CD4-positive, alpha-beta T cell treated with Interferon alpha-2 for 1 hour (primary cell): ENCODE measurements at regions not wholly inside any gene's neighbourhood (a gene's known extent, or its start where the extent isn't known, plus 50 kb on each side); places are given as distances from the start of the nearest gene placed in this dataset.
A peak's percentile ranks its signal among the peaks of the same experiment; 100 is the strongest.
"Not testable (repeated sequence)": the region's sequence is repeated elsewhere in the genome, so short reads cannot be mapped to it uniquely, and the experiment has no call there.

ENCODE experiments used
- DNase-seq, 2 donors: peaks; one replicate each; pipeline ENCODE4 v3.0.0-alpha.2; 2020 to 2022

- DNase-seq = no peak
These were observed 127.5 kb upstream of the CCNG1 start for GRCh38 chr5:163309914-163310313.

DNA sequence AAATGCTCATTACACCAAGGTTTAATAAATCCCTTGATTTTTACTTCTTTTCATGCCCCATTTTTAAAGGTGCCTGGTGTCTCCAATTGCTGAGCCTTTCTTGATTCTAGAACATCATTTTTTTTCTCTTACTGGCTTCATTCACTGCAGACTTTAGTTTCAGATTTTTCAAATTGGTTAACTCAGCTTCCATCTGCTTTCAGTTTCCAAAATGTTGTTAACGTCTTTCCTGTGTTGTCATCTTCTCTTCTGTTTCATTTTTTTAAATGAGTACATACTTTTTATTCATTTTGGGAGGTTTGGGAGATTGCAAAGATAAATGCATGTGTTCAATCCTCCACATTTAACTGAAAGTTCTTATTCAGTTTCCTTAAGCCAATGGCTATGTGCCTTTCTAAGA lies 126.4 kb upstream of the CCNG1 start:
- no peak for DNase-seq

- no peak for DNase-seq
These were observed 124.8 kb upstream of the CCNG1 start for GRCh38 chr5:163312598-163312997.

- not testable (repeated sequence) for DNase-seq
These were observed 124.3 kb upstream of the CCNG1 start for GRCh38 chr5:163313049-163313448.

DNA sequence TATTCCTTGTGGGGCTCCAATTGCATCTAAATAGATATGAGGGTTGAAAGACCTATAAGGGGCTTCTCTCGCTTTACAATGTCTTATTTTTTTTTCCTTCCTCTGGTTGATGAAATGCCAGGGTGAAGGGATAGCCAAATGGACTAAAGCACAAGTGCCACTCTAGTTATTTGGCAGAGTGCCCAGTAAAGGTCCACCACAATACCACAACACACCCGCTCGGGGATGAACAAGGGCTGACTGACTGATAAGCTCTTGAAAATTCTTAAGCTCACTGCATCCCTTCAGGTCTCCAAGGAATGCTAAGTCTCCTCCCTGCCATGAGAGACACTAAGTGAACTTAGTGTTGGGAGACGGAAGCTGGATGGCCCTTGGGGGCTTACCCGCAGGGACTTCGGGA lies 121.0 kb upstream of the CCNG1 start:
- not testable (repeated sequence) for DNase-seq

GRCh38 chr5:163318707-163319106 lies 118.7 kb upstream of the CCNG1 start:
- no peak for DNase-seq

GRCh38 chr5:163321511-163321910 lies 115.9 kb upstream of the CCNG1 start:
- no peak for DNase-seq

- DNase-seq = no peak
These were observed 106.4 kb upstream of the CCNG1 start for GRCh38 chr5:163330723-163331668.

DNA sequence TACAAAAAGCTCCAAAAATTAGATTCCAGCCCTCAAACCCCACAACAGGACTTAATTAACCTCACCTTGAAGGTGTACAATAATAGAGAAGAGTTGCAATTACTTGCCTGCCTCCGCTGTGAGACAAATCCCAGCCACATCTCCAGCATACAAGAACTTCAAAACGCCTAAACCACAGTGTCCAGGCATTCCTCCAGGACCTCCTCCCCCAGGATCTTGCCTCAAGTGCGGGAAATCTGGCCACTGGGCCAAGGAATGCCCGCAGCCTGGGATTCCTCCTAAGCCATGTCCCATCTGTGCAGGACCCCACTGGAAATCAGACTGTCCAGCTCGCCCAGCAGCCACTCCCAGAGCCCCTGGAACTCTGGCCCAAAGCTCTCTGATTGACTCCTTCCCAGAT lies 101.3 kb upstream of the CCNG1 start:
- DNase-seq = not testable (repeated sequence)

DNA sequence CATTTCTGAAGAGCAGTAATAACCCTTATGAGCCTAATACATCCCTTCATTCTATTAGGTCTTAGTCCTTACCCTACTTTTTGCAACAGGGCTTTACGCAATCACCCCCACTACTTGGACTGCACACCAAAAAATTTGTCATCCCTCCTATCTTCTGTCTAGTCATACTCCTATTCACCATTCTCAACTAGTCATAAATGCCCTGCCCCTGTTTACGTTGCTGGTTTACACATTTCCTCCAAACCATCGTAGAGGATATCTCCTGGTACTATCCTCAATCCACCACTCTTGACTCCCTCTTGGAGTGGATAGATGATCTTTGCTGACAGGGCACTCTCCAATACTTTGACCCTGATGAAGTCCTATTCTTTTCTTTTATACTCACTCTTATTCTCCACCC lies 98.2 kb upstream of the CCNG1 start:
- no peak for DNase-seq

GRCh38 chr5:163340378-163340777 lies 97.0 kb upstream of the CCNG1 start:
- DNase-seq = not testable (repeated sequence)

GRCh38 chr5:163342306-163342705 lies 95.1 kb upstream of the CCNG1 start:
- DNase-seq = no peak

DNA sequence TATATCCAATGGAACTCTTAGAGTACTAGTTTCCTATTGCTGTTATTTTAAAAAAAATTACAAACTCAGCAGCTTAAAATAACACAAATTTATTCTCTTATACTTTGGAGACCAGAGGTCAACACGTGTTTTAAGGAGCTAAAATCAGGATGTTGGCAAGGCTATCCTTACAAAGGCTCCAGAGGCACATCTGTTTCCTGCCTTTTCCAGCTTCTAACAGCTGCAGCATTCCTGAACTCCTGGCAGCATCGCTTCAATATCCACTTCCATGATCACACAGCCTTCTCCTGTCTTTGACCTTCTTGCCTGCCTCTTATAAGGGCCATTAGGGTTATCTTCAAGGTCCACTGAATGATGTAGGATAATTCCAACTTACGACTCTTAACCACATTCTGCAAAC lies 92.2 kb upstream of the CCNG1 start:
- no peak for DNase-seq

DNA sequence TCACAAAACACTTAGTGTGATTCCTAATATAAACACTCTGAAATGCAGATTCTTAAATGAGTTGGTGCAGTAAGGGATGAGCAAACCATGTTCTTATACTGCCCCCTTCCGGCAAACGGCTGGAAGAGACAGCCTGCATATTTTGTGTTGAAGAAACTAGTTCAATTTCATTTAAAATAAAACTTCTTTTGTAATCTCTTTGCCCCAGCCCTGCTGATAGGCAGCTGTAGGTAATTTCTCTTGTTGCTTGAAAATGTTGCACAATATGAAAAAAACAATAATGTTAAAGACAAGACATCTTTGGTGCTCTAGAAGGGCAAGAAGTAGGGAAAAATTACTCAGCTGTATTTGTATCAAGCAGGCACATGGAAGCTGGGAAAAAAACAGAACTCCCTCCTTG lies 89.7 kb upstream of the CCNG1 start:
- DNase-seq = peak; percentile 38 to 59

GRCh38 chr5:163350083-163350482 lies 87.3 kb upstream of the CCNG1 start:
- no peak for DNase-seq

GRCh38 chr5:163352531-163352930 lies 84.9 kb upstream of the CCNG1 start:
- no peak for DNase-seq

DNA sequence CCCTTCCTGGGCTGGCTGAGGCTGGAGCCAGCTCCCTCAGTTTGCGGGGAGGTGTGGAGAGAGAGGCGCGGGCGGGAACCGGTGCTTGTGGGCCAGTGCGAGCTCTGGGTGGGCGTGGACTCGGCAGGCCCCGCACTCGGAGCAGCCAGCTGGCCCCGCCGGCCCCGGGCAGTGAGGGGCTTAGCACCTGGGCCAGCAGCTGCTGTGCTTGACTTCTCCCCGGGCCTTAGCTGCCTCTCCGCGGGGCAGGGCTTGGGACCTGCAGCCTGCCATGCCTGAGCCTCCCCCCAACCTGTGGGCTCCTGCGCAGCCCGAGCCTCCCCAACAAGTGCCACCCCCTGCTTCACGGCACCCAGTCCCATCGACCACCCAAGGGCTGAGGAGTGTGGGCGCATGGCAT lies 81.6 kb upstream of the CCNG1 start:
- not testable (repeated sequence) for DNase-seq

DNA sequence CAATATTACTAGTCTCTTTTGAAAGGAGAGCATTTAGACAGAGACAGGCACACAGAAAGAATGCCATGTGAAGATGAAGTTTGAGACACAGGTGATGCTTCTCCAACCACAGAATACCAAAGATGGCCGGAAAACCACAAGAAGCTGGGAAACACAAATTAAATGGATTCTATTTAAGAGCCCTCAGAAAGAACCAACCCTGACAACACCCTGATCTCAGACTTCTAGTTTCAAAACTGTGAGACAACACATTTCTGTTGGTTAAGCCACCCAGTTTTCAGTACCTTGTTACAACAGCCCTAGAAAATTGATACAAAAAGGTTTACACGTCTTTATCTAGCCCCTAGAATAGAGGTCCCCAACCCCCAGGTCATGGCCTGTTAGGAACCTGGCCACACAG lies 79.8 kb upstream of the CCNG1 start:
- no peak for DNase-seq

DNA sequence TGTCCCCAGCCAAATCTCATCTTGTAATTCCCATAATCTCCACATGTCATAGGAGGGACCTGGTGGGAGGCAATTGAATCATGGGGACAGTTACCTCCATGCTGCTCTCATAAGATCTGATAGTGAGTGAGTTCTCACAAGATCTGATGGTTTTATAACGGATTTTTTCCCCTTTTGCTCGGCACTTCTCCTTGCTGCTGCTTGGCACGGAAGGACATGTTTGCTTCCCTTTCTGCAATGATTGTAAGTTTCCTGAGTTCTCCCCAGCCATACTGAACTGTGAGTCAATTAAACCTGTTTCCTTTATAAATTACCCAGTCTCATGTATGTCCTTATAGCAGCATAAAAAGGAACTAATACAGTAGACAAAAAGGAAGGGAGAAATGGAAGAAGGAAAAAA lies 76.7 kb upstream of the CCNG1 start:
- no peak for DNase-seq

DNA sequence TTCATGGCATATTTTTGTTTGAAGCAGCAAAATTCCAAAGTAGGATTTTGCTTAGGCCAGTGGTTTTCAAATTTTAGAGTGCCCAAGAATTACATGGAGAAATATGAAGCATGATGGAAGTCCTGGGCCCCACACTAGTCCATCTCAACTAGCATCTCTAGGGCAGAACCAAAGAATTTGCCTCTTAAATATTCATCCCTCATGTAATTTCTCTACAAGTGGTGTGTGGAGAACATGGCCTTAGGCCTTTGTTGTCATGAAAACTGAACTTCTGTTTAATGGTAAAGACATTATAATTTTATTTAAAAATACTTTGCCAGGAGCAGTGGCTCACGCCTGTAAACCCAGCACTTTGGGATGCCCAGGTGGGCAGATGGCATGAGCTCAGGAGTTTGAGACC lies 75.9 kb upstream of the CCNG1 start:
- no peak for DNase-seq

DNA sequence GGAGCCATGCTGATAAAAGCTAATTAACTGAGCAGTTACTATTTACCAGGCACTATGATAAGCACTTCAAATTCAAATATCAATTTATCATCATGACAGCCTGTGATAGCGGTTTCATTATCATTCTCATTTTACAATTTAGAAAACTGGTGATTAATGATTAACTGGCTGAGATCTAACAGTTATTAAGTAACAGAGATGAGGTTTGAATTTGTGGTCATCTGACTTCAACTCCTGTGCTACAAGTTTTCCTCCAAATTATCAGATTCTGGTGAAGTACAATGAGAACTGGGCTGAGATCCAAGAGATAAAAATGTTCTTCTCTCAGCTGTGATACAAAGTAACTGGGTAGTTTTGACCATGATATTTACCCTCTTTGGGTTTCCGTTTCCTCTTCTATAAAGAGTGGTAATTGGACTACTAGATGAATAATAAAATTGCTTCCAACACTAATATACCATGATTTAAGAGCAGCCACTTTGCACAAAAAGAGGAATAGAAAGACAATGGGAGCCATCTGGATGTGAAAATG lies 74.5 kb upstream of the CCNG1 start:
- DNase-seq = no peak

- DNase-seq = no peak
These were observed 74.0 kb upstream of the CCNG1 start for GRCh38 chr5:163363389-163363788.

DNA sequence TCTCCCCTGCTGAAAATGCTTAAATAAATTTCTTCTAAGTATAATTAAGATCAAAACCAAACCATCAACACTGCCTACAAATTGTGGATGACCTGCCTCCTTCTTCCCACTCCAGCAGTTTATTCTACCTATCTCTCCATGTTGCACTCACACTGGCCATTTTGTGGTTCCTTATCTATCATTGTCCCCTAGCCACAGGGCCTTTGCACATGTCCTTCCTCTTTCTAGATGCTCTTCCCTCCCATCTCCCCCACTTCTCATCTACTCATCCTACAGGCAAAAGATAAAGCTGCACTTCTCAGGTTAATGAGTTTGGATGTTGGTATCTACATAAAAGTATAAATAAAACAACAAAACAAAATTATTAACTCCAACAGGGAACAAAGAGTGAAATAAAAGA lies 70.6 kb upstream of the CCNG1 start:
- no peak for DNase-seq

DNA sequence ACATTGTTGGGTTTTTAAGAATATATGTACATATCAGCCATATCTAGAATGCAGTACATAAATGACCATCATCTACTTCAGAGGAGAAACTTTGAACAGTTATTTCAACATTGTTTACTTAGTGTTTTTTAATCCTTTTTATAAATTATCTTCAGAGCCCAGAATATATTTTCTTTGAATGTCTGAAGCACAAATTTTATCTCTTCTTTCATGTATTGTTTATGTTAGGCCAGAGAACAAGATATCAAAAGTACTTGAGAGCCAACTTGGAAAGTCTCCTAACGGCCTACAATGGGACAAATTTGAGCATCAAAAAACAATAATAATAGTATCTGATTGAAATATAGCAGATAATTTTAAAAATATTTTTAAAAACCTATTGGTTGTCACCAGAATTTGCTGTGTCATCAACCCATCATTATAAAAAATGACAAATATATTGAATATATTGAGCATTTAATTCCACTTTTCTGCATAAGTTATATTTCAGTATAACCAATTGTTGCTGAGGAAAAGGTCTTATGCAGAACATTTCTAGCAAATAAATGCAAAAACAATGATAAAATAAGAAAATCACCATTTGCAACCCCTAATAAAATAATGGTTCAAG lies 67.5 kb upstream of the CCNG1 start:
- DNase-seq = no peak
